ENCODE measurements at regions not wholly inside any gene's neighbourhood (a gene's known extent, or its start where the extent isn't known, plus 50 kb on each side); places are given as distances from the start of the nearest gene placed in this dataset.

DNA sequence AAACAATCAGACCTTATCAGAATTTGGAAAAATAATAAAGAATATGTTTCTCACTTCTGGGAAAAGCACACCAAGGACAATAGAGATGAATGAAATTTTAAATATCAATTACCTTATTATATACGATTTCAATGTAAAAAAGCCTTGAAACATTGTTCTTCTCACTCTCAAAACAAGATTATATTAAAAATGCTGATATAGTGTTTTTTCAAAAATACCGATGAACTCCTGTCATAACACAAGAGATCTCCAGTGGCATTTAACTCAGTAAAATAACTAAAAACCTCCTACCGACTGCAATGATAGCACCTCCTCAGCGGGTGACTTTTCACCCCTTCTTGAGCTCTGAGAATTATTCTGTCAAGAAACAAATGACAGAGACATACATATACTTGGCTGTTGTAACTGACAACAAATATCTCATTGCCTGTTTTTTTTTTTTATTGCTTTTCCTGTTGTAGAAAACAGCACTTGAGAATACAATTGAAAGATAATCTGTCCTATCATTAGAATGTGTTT is 1237.3 kb downstream of the C4orf33 start:
- TF ChIP-seq, protein P1, sequence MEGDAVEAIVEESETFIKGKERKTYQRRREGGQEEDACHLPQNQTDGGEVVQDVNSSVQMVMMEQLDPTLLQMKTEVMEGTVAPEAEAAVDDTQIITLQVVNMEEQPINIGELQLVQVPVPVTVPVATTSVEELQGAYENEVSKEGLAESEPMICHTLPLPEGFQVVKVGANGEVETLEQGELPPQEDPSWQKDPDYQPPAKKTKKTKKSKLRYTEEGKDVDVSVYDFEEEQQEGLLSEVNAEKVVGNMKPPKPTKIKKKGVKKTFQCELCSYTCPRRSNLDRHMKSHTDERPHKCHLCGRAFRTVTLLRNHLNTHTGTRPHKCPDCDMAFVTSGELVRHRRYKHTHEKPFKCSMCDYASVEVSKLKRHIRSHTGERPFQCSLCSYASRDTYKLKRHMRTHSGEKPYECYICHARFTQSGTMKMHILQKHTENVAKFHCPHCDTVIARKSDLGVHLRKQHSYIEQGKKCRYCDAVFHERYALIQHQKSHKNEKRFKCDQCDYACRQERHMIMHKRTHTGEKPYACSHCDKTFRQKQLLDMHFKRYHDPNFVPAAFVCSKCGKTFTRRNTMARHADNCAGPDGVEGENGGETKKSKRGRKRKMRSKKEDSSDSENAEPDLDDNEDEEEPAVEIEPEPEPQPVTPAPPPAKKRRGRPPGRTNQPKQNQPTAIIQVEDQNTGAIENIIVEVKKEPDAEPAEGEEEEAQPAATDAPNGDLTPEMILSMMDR (IDR thresholded peaks at IDR 0.05; ENCODE audit: poor library complexity): no peak
- TF ChIP-seq EZH2 (IDR thresholded peaks at IDR 0.05; ENCODE audit: borderline replicate concordance) (no peak), EZH2phosphoT487 (IDR thresholded peaks at IDR 0.05; ENCODE audit: low read depth, severe bottlenecking, unreplicated experiment) (no peak)

Measured in hepatocyte (in vitro differentiated cells).